ENCODE measurements at regions not wholly inside any gene's neighbourhood (a gene's known extent, or its start where the extent isn't known, plus 50 kb on each side); places are given as distances from the start of the nearest gene placed in this dataset.

GRCh38 chr5:15160091-15160490, 288.5 kb upstream of the ANKH start:
- H3K4me1 ChIP-seq (replicated peaks in 1 of 2), result no peaks in the 10 kb centered on the region
- no peaks in the 10 kb centered on the region for H3K9me3 ChIP-seq (replicated peaks in 1 of 3)
- WGBS, 4 donors, result 66 to 80% (median 73%) methylated on average over 2 of the region's 2 CpGs
- TF ChIP-seq CTCF (IDR thresholded peaks at IDR 0.05), result no peak
- no peak for TF ChIP-seq POLR2A (IDR thresholded peaks at IDR 0.05)
- H3K4me3 ChIP-seq, result no peak overlapping the region
- DNase-seq, result no peak
- no peaks in the 10 kb centered on the region for H3K27me3 ChIP-seq
- intact Hi-C loops (cut with DNase I), result no loop called here
- H3K36me3 ChIP-seq (replicated peaks in 1 of 2), result no peaks in the 10 kb centered on the region
- no peak overlapping the region for H3K27ac ChIP-seq

DNA sequence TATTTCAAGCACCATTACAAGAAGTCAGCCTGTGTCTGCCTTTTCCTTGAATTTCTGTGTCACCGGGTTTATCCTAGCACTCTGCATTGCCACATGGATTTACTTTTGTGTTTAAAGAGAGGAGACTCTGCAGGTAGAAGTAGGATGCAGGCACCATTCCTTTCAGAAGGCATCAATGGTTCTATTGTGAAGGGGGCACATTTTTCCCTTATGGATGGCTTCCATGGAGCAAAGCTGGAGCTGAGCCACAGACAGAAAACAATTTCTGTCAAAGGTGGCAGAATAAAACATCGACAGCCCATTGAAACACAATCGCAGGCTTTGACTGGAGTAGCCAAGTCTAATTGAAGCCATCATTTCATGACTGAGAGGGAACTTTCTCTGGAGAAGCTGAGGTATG, 288.0 kb upstream of the ANKH start:
- no peak for TF ChIP-seq CTCF (IDR thresholded peaks at IDR 0.05)
- TF ChIP-seq POLR2A (IDR thresholded peaks at IDR 0.05), result no peak
- H3K36me3 ChIP-seq (replicated peaks in 1 of 2), result no peaks in the 10 kb centered on the region
- no peak overlapping the region for H3K4me3 ChIP-seq
- intact Hi-C loops (cut with DNase I), result no loop called here
- DNase-seq, result no peak
- H3K27me3 ChIP-seq, result no peaks in the 10 kb centered on the region
- no peaks in the 10 kb centered on the region for H3K9me3 ChIP-seq (replicated peaks in 1 of 3)
- no peak overlapping the region for H3K27ac ChIP-seq
- H3K4me1 ChIP-seq (replicated peaks in 1 of 2), result no peaks in the 10 kb centered on the region
- WGBS, 4 donors, result 71 to 76% (median 73%) methylated on average over 3 of the region's 3 CpGs

GRCh38 chr5:15142458-15142857, 270.9 kb upstream of the ANKH start:
- H3K27me3 ChIP-seq, result no peaks in the 10 kb centered on the region
- TF ChIP-seq CTCF (IDR thresholded peaks at IDR 0.05), result no peak
- TF ChIP-seq POLR2A (IDR thresholded peaks at IDR 0.05), result no peak
- H3K4me1 ChIP-seq (replicated peaks in 1 of 2), result no peaks in the 10 kb centered on the region
- H3K9me3 ChIP-seq (replicated peaks in 1 of 3), result no peaks in the 10 kb centered on the region
- H3K27ac ChIP-seq, result no peak overlapping the region
- DNase-seq, result no peak
- WGBS, 4 donors, result 71 to 79% (median 72%) methylated on average over 5 of the region's 5 CpGs
- no peaks in the 10 kb centered on the region for H3K36me3 ChIP-seq (replicated peaks in 1 of 2)
- intact Hi-C loops (cut with DNase I), result no loop called here
- no peak overlapping the region for H3K4me3 ChIP-seq

GRCh38 chr5:15137414-15137813, 265.8 kb upstream of the ANKH start:
- intact Hi-C loops (cut with DNase I), result no loop called here
- H3K4me3 ChIP-seq, result no peak overlapping the region
- TF ChIP-seq POLR2A (IDR thresholded peaks at IDR 0.05), result no peak
- TF ChIP-seq CTCF (IDR thresholded peaks at IDR 0.05), result no peak
- whole genome bisulfite sequencing, 4 donors, result 73 to 81% (median 77%) methylated on average over 3 of the region's 3 CpGs
- no peaks in the 10 kb centered on the region for H3K9me3 ChIP-seq (replicated peaks in 1 of 3)
- no peak for DNase-seq
- H3K27ac ChIP-seq, result no peak overlapping the region
- H3K27me3 ChIP-seq, result no peaks in the 10 kb centered on the region
- no peaks in the 10 kb centered on the region for H3K36me3 ChIP-seq (replicated peaks in 1 of 2)
- no peaks in the 10 kb centered on the region for H3K4me1 ChIP-seq (replicated peaks in 1 of 2)
